Caco-2 (cell line): ENCODE measurements at regions not wholly inside any gene's neighbourhood (a gene's known extent, or its start where the extent isn't known, plus 50 kb on each side); places are given as distances from the start of the nearest gene placed in this dataset.

Experiments used
- BruUV-seq: library from RNA; stranded (reverse); fragments of 400-500 nt; replicated peaks from 2 replicates; lab custom pipeline; 2021; lab: Mats Ljungman, UMichigan
- CTCF ChIA-PET: fragments of 300-600 bp; sonication (Branson Sonifier 250); formaldehyde crosslinking; loops from one replicate; lab custom pipeline; 2022; ENCODE audit warnings: antibody characterized with exemption; lab: Charles Lee
- POLR2A ChIA-PET: fragments of 300-600 bp; sonication (Branson Sonifier 250); formaldehyde crosslinking; loops from one replicate; lab custom pipeline; 2022; ENCODE audit warnings: antibody characterized with exemption; lab: Charles Lee
- DNase-seq, 2 experiments: peaks; one replicate each; pipeline versions ENCODE4 v3.0.0 to v3.0.0-alpha.2; 2020 to 2022
- H3K27me3 ChIP-seq: replicated peaks from 2 replicates; pipeline ENCODE4 v1.6.0; 2011; ENCODE audit warnings: low read length; ENCODE audit not compliant: control insufficient read depth, insufficient read depth
- H3K36me3 ChIP-seq: 2 replicates; pipeline ENCODE4 v1.5.1; 2011; ENCODE audit warnings: low read length; ENCODE audit not compliant: control insufficient read depth, insufficient read depth
- H3K4me1 ChIP-seq: fragments of 250-450 bp; sonication (Bioruptor Pico); 2 replicates; pipeline ENCODE4 v1.5.1; 2020; ENCODE audit warnings: mild to moderate bottlenecking
- H3K4me3 ChIP-seq: 2 replicates; pipeline ENCODE4 v1.5.1; 2011; ENCODE audit warnings: low read depth, mild to moderate bottlenecking, control low read depth, low read length
- H3K9me3 ChIP-seq: fragments of 250-450 bp; sonication (Bioruptor Pico); 2 replicates; pipeline ENCODE4 v1.5.1; 2020; ENCODE audit warnings: mild to moderate bottlenecking, moderate library complexity
- H3K27ac Mint-ChIP-seq: one replicate; pipeline ENCODE4 v1.8.0; 2022; ENCODE audit warnings: mixed read lengths; ENCODE audit not compliant: unreplicated experiment
- H3K27me3 Mint-ChIP-seq: one replicate; pipeline ENCODE4 v1.8.0; 2022; ENCODE audit warnings: mixed read lengths; ENCODE audit not compliant: insufficient read depth, unreplicated experiment
- H3K36me3 Mint-ChIP-seq: one replicate; pipeline ENCODE4 v1.8.0; 2022; ENCODE audit warnings: mild to moderate bottlenecking, mixed read lengths; ENCODE audit not compliant: insufficient read depth, unreplicated experiment
- H3K4me1 Mint-ChIP-seq: one replicate; pipeline ENCODE4 v1.8.0; 2022; ENCODE audit warnings: low read depth, mixed read lengths; ENCODE audit not compliant: unreplicated experiment
- H3K4me3 Mint-ChIP-seq: one replicate; pipeline ENCODE4 v1.8.0; 2022; ENCODE audit warnings: mild to moderate bottlenecking, moderate library complexity, mixed read lengths; ENCODE audit not compliant: unreplicated experiment
- H3K9me3 Mint-ChIP-seq: one replicate; pipeline ENCODE4 v1.8.0; 2022; ENCODE audit warnings: mixed read lengths; ENCODE audit not compliant: unreplicated experiment
- intact Hi-C: fragments of 100-400 bp; cut with micrococcal nuclease; formaldehyde crosslinking; loops from one replicate; pipeline ENCODE4 v1.10.0; 2022; ENCODE audit not compliant: unreplicated experiment
- TF ChIP-seq, protein P1 (sequence below), 2 experiments: fragments of 200-600 bp in 1 of 2; IDR thresholded peaks; 1 replicate in 1 of 2; 2 replicates in 1 of 2; pipeline versions ENCODE4 v1.5.1 to v1.8.0; 2011 to 2022; ENCODE audit warnings: antibody characterized with exemption in 1 of 2, control low read depth in 1 of 2, inconsistent platforms in 1 of 2, low read depth in 1 of 2, low read length in 1 of 2, mild to moderate bottlenecking in 1 of 2, moderate library complexity in 1 of 2; ENCODE audit not compliant: insufficient read depth in 1 of 2, severe bottlenecking in 1 of 2, unreplicated experiment in 1 of 2

DNA sequence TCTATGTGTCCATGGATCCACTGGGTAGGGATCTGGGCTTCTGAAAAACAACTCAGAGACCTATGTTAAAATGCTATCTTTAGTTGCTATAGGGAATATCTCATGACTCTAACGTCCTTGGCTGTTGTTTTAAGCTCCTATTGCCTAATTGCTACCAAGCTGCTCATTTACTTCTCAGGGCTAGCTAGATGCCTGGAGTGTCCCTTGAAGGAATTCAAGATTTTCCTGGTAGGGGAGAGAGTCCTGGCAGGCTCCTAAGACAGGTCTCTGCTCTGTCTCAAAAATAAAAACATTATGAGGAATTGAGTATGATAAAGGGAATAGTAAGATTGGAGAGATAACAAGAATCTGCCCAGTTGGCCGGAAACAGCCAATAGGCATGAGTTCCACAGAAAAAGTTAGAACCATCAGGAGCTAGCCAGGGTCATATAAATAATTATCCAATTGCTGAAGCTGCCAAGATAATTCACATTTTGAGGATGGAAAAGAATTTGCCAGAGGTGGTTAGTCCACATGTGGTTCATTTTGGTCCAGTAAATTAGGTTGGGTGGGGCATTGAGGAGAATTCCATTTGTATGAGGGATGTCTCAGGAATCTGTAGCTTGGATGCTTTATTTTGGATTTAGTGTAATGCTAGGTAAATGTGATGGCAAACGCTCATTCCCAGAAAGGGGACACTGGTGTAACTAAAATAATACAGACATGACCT lies 362.7 kb upstream of the VSTM2A start:
- no TSS peak for BruUV-seq
- no peaks in the 10 kb centered on the region for H3K4me1 Mint-ChIP-seq
- H3K27ac Mint-ChIP-seq: no peak overlapping the region
- Histone ChIP-seq H3K4me3 (no peak overlapping the region), H3K36me3 (no peaks in the 10 kb centered on the region), H3K4me1 (no peaks in the 10 kb centered on the region), H3K27me3 (no peaks in the 10 kb centered on the region), H3K9me3 (no peaks in the 10 kb centered on the region)
- no peaks in the 10 kb centered on the region for H3K27me3 Mint-ChIP-seq
- no peak for DNase-seq
- ChIA-PET CTCF (no interaction called here), POLR2A (no interaction called here)
- TF ChIP-seq, protein P1, sequence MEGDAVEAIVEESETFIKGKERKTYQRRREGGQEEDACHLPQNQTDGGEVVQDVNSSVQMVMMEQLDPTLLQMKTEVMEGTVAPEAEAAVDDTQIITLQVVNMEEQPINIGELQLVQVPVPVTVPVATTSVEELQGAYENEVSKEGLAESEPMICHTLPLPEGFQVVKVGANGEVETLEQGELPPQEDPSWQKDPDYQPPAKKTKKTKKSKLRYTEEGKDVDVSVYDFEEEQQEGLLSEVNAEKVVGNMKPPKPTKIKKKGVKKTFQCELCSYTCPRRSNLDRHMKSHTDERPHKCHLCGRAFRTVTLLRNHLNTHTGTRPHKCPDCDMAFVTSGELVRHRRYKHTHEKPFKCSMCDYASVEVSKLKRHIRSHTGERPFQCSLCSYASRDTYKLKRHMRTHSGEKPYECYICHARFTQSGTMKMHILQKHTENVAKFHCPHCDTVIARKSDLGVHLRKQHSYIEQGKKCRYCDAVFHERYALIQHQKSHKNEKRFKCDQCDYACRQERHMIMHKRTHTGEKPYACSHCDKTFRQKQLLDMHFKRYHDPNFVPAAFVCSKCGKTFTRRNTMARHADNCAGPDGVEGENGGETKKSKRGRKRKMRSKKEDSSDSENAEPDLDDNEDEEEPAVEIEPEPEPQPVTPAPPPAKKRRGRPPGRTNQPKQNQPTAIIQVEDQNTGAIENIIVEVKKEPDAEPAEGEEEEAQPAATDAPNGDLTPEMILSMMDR (IDR thresholded peaks at IDR 0.05; ENCODE audit: insufficient read depth in 1 of 2, low read depth in 1 of 2, low read length in 1 of 2, severe bottlenecking in 1 of 2, unreplicated experiment in 1 of 2): no peak
- no peaks in the 10 kb centered on the region for H3K9me3 Mint-ChIP-seq
- no peak overlapping the region for H3K4me3 Mint-ChIP-seq
- intact Hi-C loops: no loop called here
- H3K36me3 Mint-ChIP-seq: no peaks in the 10 kb centered on the region

DNA sequence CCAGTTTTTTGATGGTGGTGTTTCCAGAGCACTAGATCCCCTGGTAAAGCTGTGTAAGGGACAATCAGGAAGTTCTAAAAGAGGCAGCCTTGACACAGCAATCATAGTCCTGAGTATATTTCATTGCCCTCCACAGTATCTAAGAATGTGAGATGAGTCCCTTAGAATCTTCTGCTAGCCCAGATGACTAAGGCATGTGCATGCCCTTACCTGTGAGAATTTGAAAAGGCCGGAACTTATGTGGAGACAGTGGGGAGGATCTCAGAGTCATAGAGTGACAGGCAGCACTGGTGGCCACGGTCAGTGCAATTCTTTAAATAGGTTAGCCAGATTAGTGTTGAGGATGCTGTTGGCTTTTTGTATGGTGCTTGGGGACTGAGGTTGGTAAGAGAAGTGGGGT lies 361.4 kb upstream of the VSTM2A start:
- Mint-ChIP-seq H3K4me3 (no peak overlapping the region), H3K27me3 (no peaks in the 10 kb centered on the region), H3K27ac (no peak overlapping the region), H3K4me1 (no peaks in the 10 kb centered on the region), H3K9me3 (no peaks in the 10 kb centered on the region), H3K36me3 (no peaks in the 10 kb centered on the region)
- no peaks in the 10 kb centered on the region for H3K36me3 ChIP-seq
- intact Hi-C loops: no loop called here
- no peak overlapping the region for H3K4me3 ChIP-seq
- H3K27me3 ChIP-seq: no peaks in the 10 kb centered on the region
- TF ChIP-seq, protein P1 (IDR thresholded peaks at IDR 0.05; ENCODE audit: insufficient read depth in 1 of 2, low read depth in 1 of 2, low read length in 1 of 2, severe bottlenecking in 1 of 2, unreplicated experiment in 1 of 2): no peak
- ChIA-PET POLR2A (no interaction called here), CTCF (no interaction called here)
- no peaks in the 10 kb centered on the region for H3K9me3 ChIP-seq
- BruUV-seq: no TSS peak
- no peak for DNase-seq
- no peaks in the 10 kb centered on the region for H3K4me1 ChIP-seq

DNA sequence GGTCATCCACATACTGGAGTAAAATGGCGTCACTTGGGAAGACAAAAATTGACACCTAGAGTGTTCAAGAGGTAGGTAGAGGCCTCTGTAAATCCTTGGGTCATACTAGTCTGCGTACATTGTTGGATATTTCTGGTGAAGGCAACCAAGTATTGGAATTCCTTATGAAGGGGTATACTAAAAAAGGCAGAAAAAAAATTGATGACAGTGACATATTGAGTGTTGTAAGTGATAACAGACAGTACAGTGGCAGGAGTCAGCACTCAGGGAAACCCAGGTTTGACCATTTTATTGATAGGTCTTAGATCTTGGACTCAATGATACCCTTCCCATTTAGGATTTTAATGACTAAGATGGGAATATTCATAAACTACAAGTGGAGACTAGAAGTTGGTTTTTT lies 359.1 kb upstream of the VSTM2A start:
- no peaks in the 10 kb centered on the region for H3K4me1 ChIP-seq
- ChIA-PET CTCF (no interaction called here), POLR2A (no interaction called here)
- no peaks in the 10 kb centered on the region for H3K9me3 Mint-ChIP-seq
- TF ChIP-seq, protein P1 (IDR thresholded peaks at IDR 0.05; ENCODE audit: insufficient read depth in 1 of 2, low read depth in 1 of 2, low read length in 1 of 2, severe bottlenecking in 1 of 2, unreplicated experiment in 1 of 2): no peak
- no peaks in the 10 kb centered on the region for H3K27me3 Mint-ChIP-seq
- no TSS peak for BruUV-seq
- no peaks in the 10 kb centered on the region for H3K36me3 Mint-ChIP-seq
- H3K27ac Mint-ChIP-seq: no peak overlapping the region
- H3K4me3 ChIP-seq: no peak overlapping the region
- H3K9me3 ChIP-seq: no peaks in the 10 kb centered on the region
- no peak overlapping the region for H3K4me3 Mint-ChIP-seq
- DNase-seq: no peak
- no peaks in the 10 kb centered on the region for H3K4me1 Mint-ChIP-seq
- intact Hi-C loops: no loop called here
- H3K36me3 ChIP-seq: no peaks in the 10 kb centered on the region
- no peaks in the 10 kb centered on the region for H3K27me3 ChIP-seq
